ENCODE measurements at regions not wholly inside any gene's neighbourhood (a gene's known extent, or its start where the extent isn't known, plus 50 kb on each side); places are given as distances from the start of the nearest gene placed in this dataset.
A peak's percentile ranks its signal among the peaks of the same experiment; 100 is the strongest.
"Not testable (repeated sequence)": the region's sequence is repeated elsewhere in the genome, so short reads cannot be mapped to it uniquely, and the experiment has no call there.

DNA sequence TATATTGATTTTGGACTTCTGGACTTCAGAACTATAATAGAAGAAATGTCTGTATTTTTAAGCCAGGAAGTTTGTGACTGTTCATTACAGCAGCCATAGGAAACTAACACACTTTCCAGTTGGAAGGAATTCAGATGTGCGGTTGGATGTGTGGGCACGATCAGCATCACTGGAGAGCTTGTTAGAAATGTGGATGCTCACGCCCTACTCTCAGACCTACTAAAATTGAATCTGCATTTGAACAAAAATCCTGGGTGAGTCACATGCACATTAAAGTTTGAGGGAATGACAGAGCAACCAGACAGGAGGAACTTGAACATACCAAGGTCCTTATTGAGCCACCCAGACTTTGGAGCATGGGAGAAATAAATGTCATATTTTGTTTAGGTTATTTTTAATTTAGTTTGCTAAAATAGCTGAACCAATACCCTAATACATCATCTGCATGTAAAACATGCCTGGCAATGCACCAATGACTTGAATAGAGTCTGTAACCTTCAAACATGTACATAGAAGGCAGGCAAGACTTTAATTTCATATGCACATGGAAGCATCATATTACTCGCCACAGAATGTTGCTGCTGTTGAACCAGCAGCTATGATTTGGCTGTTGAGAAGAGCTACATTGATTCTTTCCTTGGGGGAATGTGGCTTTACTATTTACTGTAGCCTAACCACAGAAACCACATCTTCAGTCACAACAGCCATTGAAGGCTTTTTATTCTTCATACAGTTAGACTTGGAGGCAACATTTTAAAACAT is 346.2 kb downstream of the BARHL2 start:
- Mint-ChIP-seq H3K9me3 (peaks cover 0 to 10% (median 4%) of the 10 kb centered on the region in 7 donors), H3K27ac (no peak overlapping the region)
- no peak for ATAC-seq (ENCODE audit: low read depth in 2 of 2)

DNA sequence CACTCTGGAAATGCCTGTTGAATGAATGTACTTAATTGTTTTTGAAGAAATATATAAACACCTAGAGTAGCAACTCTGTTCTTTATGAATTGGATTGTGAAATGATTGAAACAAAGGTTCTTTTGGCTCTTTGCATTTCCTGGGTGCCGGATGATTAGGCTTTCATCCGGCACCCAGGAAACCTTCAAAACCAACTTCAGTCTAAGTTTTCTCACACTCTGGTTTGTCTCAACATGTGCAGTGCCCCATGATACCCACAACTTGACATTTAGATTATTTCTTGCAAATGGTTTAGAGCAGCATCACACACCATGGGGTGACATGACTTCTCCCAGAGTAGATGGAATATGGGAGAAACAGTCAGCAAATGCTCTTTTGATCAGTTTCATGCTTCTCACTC is 354.9 kb downstream of the BARHL2 start:
- no peaks in the 10 kb centered on the region for H3K4me1 Mint-ChIP-seq

More for the DNA sequence above, 346.2 kb downstream of the BARHL2 start:
- H3K36me3 Mint-ChIP-seq: peaks cover 0 to 3% of the 10 kb centered on the region in 2 donors
- H3K4me3 Mint-ChIP-seq: no peak overlapping the region
- DNase-seq: no peak
- H3K27me3 Mint-ChIP-seq: peaks cover 11 to 15% (median 11%) of the 10 kb centered on the region in 3 donors
- no peaks in the 10 kb centered on the region for H3K4me1 Mint-ChIP-seq

DNA sequence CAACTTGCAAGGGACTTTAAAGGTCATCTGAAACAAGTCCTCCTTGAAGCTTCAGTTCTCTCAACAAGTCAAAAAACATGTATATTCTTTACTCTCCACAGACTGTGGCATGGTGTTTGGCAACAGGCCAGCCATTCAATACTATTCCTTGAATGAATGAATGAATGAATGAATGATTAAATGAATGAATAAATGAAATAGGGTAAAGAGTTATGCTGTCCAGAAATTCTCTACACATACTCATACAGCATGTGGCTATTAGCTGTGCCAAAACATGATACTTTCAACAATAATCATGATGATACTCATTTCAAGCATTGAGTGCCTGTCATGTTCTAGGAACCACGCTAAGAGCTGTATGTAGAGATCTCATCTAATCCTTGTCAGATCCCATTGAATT is 356.1 kb downstream of the BARHL2 start:
- H3K4me3 Mint-ChIP-seq: no peak overlapping the region
- H3K27me3 Mint-ChIP-seq: peaks cover 0 to 16% (median 7%) of the 10 kb centered on the region in 3 donors
- H3K4me1 Mint-ChIP-seq: no peaks in the 10 kb centered on the region
- ATAC-seq (ENCODE audit: low read depth in 2 of 2) (no peak), DNase-seq (no peak)
- no peak overlapping the region for H3K27ac Mint-ChIP-seq
- H3K9me3 Mint-ChIP-seq: peaks cover 4 to 12% (median 5%) of the 10 kb centered on the region in 7 donors
- H3K36me3 Mint-ChIP-seq: peaks cover 2 to 7% of the 10 kb centered on the region in 2 donors

More for the DNA sequence above, 354.9 kb downstream of the BARHL2 start:
- Mint-ChIP-seq H3K36me3 (peaks cover 4 to 7% of the 10 kb centered on the region in 2 donors), H3K27ac (no peak overlapping the region), H3K27me3 (peaks cover 0 to 19% (median 10%) of the 10 kb centered on the region in 3 donors), H3K9me3 (peaks cover 4 to 17% (median 5%) of the 10 kb centered on the region in 7 donors), H3K4me3 (no peak overlapping the region)
- DNase-seq (no peak), ATAC-seq (ENCODE audit: low read depth in 2 of 2) (no peak)

DNA sequence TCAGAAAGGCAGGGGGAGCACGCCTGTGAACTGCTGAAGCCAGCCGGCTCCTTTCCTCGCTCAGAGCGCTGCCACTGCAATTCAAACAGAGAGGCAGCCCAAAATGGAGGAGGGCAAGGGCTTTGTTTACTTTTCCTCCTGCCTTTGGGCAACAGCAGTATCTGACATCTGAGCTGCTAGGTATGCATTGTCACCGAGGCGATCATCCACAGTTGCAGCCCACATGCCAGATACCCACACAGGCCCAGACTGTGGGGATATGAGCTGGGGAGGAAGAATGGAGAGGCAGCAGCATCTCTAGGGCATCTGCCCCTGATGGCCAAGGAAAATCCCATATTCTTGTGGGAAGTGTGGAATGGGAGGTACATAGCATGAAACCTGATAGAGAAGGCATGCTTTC is 357.1 kb downstream of the BARHL2 start:
- Mint-ChIP-seq H3K27me3 (peaks cover 0 to 8% (median 7%) of the 10 kb centered on the region in 3 donors), H3K9me3 (peaks cover 2 to 5% (median 2%) of the 10 kb centered on the region in 7 donors), H3K27ac (peak overlapping the region in 1 of 6 donors; percentile 23), H3K36me3 (peaks cover 0 to 3% of the 10 kb centered on the region in 2 donors), H3K4me3 (peak overlapping the region in 1 of 8 donors; percentile 30), H3K4me1 (no peaks in the 10 kb centered on the region)
- ATAC-seq (ENCODE audit: low read depth in 2 of 2): no peak
- DNase-seq: no peak

DNA sequence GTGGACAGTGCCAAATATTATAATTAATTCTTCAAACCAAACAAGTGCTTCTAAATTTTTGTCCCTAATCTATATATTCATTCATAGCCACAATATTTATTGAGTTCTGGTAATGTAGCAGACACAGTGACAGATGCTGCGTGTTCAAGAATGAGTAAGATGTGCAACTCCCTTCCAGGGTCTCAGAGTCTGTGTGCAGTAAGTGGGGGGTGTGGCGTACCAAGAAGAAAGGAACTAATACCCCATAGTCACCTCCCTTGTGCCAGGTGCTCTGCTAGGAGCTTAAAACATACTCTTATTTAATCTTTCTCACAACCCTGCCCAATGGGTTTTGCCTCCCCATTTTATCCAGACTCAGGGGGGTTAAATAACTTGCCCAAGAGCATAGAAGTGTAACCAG is 358.7 kb downstream of the BARHL2 start:
- Mint-ChIP-seq H3K4me3 (no peak overlapping the region), H3K27me3 (peaks cover 0 to 7% (median 4%) of the 10 kb centered on the region in 3 donors), H3K27ac (no peak overlapping the region), H3K9me3 (peaks cover 0 to 4% (median 0%) of the 10 kb centered on the region in 7 donors), H3K4me1 (no peaks in the 10 kb centered on the region), H3K36me3 (no peaks in the 10 kb centered on the region)
- no peak for ATAC-seq (ENCODE audit: low read depth in 2 of 2)
- DNase-seq: no peak

DNA sequence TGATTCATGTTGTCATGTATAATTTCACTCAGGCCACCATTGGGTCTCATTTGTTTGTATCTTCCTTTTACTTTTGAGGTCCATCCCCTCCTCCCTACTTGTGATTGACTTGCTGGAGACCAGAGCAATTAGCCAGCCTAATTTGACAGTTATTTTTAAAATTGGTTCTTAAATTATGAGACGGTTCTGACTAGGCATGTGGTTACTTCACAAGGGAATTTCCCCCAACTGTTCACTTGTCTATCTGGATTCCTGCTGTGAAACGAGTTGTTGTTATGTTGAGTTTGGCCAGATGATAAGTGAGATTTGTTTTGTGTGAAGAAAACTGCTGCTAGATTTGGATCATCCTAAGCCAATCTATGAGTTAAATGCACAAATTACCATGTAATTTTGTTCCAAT is 359.1 kb downstream of the BARHL2 start:
- no peak overlapping the region for H3K4me3 Mint-ChIP-seq

DNA sequence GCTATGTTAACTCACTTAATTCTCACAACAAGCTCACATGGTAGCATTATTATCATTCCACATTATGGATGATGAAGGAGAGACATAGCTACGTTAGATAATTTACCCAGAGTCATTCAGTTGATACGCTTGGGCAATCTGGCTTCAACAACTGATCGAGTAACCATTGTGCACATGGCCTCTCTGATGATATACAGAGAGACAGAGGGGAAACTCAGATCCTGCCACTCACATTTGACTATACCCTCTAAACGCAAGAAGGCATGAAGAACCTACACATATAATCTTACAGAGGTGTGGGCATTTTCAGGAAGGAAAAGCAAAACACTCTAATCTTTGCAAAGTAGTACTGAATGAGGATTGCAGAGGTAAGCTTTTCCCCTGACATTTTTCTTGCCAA is 360.1 kb downstream of the BARHL2 start:
- H3K9me3 Mint-ChIP-seq: peaks cover 0 to 4% (median 0%) of the 10 kb centered on the region in 7 donors
- no peak for ATAC-seq (ENCODE audit: low read depth in 2 of 2)
- H3K27me3 Mint-ChIP-seq: peaks cover 4 to 7% (median 7%) of the 10 kb centered on the region in 3 donors

More for the DNA sequence above, 359.1 kb downstream of the BARHL2 start:
- Mint-ChIP-seq H3K27ac (no peak overlapping the region), H3K27me3 (peaks cover 4 to 7% (median 4%) of the 10 kb centered on the region in 3 donors), H3K36me3 (no peaks in the 10 kb centered on the region), H3K9me3 (peaks cover 0 to 4% (median 0%) of the 10 kb centered on the region in 7 donors), H3K4me1 (no peaks in the 10 kb centered on the region)
- no peak for ATAC-seq (ENCODE audit: low read depth in 2 of 2)
- no peak for DNase-seq

DNA sequence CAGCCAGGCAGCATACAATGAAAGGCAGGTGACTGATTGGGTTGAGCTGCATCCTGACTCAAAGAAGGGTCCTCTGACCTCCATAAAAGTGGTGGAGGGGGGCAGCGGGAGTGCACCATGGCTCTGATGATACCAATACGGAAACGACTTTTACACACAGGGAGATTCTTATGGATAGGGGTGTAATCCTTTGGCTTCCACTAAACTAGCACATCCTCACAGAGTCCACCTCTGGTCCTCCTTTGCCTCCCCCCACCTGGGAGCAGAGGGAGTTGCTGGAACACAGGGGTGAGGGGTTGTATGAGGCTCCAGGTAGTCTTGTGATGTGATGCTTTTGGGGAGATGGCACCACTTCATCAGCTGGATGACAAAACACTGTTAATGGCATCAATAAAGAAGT is 361.0 kb downstream of the BARHL2 start:
- Mint-ChIP-seq H3K9me3 (peaks cover 0 to 3% (median 0%) of the 10 kb centered on the region in 7 donors), H3K4me1 (no peaks in the 10 kb centered on the region), H3K27me3 (peaks cover 4 to 7% (median 6%) of the 10 kb centered on the region in 3 donors), H3K36me3 (no peaks in the 10 kb centered on the region), H3K4me3 (no peak overlapping the region), H3K27ac (no peak overlapping the region)
- DNase-seq (no peak), ATAC-seq (ENCODE audit: low read depth in 2 of 2) (no peak)

More for the DNA sequence above, 360.1 kb downstream of the BARHL2 start:
- Mint-ChIP-seq H3K4me1 (no peaks in the 10 kb centered on the region), H3K27ac (no peak overlapping the region), H3K4me3 (no peak overlapping the region), H3K36me3 (no peaks in the 10 kb centered on the region)
- DNase-seq: no peak

DNA sequence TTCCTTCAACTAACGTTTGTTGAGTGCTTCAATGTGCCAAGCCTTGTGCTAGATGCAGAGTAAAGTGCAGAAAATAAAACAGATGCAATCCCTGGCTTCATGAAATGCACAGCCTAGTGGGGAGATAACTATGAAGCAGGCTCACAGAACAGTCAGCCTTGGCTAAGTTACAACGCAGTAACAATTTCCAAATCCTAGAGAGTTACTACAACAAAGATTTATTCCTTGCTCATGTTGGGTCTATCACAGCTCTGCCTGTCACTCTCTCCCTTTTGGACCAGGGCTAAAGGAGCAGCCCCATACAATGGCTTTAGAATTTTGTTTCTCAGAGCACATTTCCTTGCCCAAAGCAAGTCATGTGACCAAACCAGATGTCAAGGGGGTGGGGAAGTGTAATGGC is 359.8 kb downstream of the ZNF326 start:
- H3K27me3 Mint-ChIP-seq: peaks cover 0 to 7% (median 0%) of the 10 kb centered on the region in 3 donors
- no peak overlapping the region for H3K4me3 Mint-ChIP-seq
- DNase-seq (no peak), ATAC-seq (ENCODE audit: low read depth in 2 of 2) (no peak)
- H3K36me3 Mint-ChIP-seq: no peaks in the 10 kb centered on the region
- peaks cover 0 to 3% (median 0%) of the 10 kb centered on the region in 7 donors for H3K9me3 Mint-ChIP-seq
- H3K4me1 Mint-ChIP-seq: no peaks in the 10 kb centered on the region
- no peak overlapping the region for H3K27ac Mint-ChIP-seq

DNA sequence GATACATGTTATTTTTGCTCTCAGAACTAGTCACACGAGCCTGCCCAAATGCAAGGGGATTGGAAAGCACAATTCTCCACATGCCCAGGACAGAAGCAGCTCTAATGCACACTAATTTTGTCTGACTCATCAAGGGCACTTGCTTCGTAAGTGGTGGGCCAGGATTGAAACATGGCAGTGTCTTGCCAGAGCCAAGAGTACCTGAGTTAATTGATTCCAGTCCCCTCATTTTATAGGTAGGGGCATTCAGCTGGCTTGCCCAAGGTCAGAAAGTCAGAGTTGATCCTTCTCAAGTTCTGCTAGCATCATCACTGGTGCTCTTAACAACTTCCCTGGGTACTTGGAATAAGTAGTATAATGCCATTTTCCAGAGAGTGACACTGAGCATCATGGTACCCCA is 356.1 kb downstream of the ZNF326 start:
- Mint-ChIP-seq H3K4me3 (no peak overlapping the region), H3K4me1 (no peaks in the 10 kb centered on the region), H3K27ac (no peak overlapping the region), H3K9me3 (peaks cover 5 to 16% (median 9%) of the 10 kb centered on the region in 7 donors), H3K27me3 (peaks cover 0 to 7% (median 0%) of the 10 kb centered on the region in 3 donors), H3K36me3 (peaks cover 0 to 8% of the 10 kb centered on the region in 2 donors)
- DNase-seq: no peak
- no peak for ATAC-seq (ENCODE audit: low read depth in 2 of 2)

DNA sequence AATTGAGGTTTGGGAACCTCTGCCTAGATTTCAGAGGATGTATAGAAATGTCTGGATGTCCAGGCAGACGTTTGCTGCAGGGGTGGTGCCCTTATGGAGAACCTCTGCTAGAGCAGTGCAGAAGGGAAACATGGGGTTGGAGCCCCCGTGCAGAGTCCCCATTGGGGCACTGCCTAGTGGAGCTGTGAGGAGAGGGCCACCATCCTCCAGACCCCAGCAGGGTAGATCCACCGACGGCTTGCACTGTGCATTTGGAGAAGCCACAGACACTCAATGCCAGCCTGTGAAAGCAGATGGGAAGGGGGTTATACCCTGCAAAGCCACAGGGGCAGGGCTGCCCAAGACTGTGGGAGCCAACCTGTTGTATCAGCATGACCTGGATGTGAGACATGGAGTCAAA is 354.6 kb downstream of the ZNF326 start:
- ATAC-seq (ENCODE audit: low read depth in 2 of 2): no peak
- no peak for DNase-seq
- H3K9me3 Mint-ChIP-seq: peaks cover 7 to 16% (median 9%) of the 10 kb centered on the region in 7 donors
- H3K36me3 Mint-ChIP-seq: peaks cover 0 to 8% of the 10 kb centered on the region in 2 donors
- no peak overlapping the region for H3K4me3 Mint-ChIP-seq
- peaks cover 0 to 7% (median 0%) of the 10 kb centered on the region in 3 donors for H3K27me3 Mint-ChIP-seq
- H3K27ac Mint-ChIP-seq: no peak overlapping the region
- no peaks in the 10 kb centered on the region for H3K4me1 Mint-ChIP-seq

DNA sequence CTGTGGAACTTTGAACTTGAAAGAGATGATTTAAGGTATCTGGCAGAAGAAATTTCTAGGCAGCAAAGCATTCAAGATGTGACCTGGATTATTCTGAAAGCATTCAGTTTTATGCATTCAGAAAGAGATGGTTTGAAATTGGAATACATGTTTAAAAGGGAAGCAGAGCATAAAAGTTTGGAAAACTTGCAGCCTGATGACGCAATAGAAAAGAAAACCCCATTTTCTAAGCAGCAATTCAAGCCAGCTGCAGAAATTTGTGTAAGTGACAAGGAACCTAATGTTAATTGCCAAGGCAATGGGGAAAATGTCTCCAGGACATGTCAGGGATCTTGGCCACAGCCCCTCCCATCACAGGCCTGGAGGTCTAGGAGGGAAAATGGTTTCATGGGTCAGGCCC is 354.0 kb downstream of the ZNF326 start:
- peaks cover 0 to 8% of the 10 kb centered on the region in 2 donors for H3K36me3 Mint-ChIP-seq
- DNase-seq: no peak
- no peak overlapping the region for H3K27ac Mint-ChIP-seq
- no peaks in the 10 kb centered on the region for H3K4me1 Mint-ChIP-seq
- no peak for ATAC-seq (ENCODE audit: low read depth in 2 of 2)
- H3K27me3 Mint-ChIP-seq: peaks cover 0 to 7% (median 0%) of the 10 kb centered on the region in 3 donors
- peaks cover 7 to 16% (median 9%) of the 10 kb centered on the region in 7 donors for H3K9me3 Mint-ChIP-seq
- H3K4me3 Mint-ChIP-seq: no peak overlapping the region

DNA sequence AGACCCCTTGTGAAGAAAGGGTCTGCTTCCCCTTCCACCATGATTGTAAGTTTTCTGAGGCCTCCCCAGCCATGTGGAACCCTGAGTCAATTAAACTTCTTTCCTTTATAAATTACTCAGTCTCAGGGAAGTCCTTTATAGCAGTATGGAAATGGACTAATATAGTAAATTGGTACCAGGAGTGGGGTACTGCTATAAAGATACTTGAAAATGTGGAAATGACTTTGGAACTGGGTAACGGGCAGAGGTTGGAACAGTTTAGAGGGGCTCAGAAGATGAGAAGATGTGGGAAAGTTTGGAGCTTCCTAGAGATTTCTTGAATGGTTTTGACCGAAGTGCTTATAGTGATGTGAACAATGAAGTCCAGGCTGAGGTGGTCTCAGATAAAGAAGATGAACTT is 353.5 kb downstream of the ZNF326 start:
- not testable (repeated sequence) for H3K4me3 Mint-ChIP-seq; H3K27me3 Mint-ChIP-seq; H3K27ac Mint-ChIP-seq; H3K4me1 Mint-ChIP-seq; H3K36me3 Mint-ChIP-seq; ATAC-seq (ENCODE audit: low read depth in 2 of 2); DNase-seq
- H3K9me3 Mint-ChIP-seq: peaks cover 7 to 16% (median 9%) of the 10 kb centered on the region in 7 donors

DNA sequence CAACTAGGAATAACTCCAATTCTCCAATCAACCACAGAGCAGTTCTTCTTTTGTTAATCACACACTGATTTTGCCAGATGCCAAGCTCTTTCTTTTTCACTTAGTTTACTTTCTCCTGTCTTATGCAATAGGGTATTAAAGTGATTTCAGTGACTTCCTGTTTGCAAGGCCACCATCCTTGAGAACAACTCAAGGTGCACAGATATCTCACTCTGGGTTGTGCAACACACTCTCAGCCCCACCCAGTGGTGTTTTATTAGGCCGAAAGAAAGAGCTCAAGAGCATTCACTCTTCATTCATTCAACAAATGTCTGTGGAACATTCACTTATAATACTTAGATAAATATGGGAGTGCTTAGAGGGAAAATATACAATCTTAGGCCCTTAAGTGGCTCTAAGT is 352.5 kb downstream of the ZNF326 start:
- Mint-ChIP-seq H3K4me3 (no peak overlapping the region), H3K36me3 (peaks cover 0 to 8% of the 10 kb centered on the region in 2 donors), H3K27me3 (no peaks in the 10 kb centered on the region), H3K27ac (no peak overlapping the region), H3K4me1 (no peaks in the 10 kb centered on the region), H3K9me3 (peaks cover 7 to 16% (median 9%) of the 10 kb centered on the region in 7 donors)
- ATAC-seq (ENCODE audit: low read depth in 2 of 2): no peak
- DNase-seq: no peak

All from naive B cell (primary cell).